H1 (cell line): ENCODE measurements at regions not wholly inside any gene's neighbourhood (a gene's known extent, or its start where the extent isn't known, plus 50 kb on each side); places are given as distances from the start of the nearest gene placed in this dataset.
A peak's percentile ranks its signal among the peaks of the same experiment; 100 is the strongest.

Experiments used
- CTCF ChIA-PET: fragments of 300-600 bp; sonication (Branson Sonifier 250); formaldehyde crosslinking; loops from one replicate; lab custom pipeline; 2021; ENCODE audit not compliant: partially characterized antibody; lab: Charles Lee
- POLR2A ChIA-PET: fragments of 300-600 bp; sonication (Branson Sonifier 250); formaldehyde crosslinking; loops from one replicate; lab custom pipeline; 2021; ENCODE audit warnings: inconsistent platforms; ENCODE audit not compliant: partially characterized antibody; lab: Charles Lee
- DNase-seq, 2 experiments: peaks; one replicate each; pipeline versions ENCODE4 v3.0.0 to v3.0.0-alpha.2; 2010 to 2022; ENCODE audit warnings: low spot score in 2 of 2, low read depth in 1 of 2, mixed read lengths in 1 of 2
- FAIRE-seq: peaks from 2 replicates; lab custom pipeline; 2011; peaks lifted over from hg19 to GRCh38; lab: Jason Lieb, UNC
- H2AFZ ChIP-seq: 2 replicates; pipeline ENCODE4 v1.8.1; 2012; ENCODE audit warnings: low read length, inconsistent platforms
- H2AK5ac ChIP-seq: 2 replicates; pipeline ENCODE4 v1.6.1; 2013; ENCODE audit warnings: low read depth, low read length
- H2BK120ac ChIP-seq: replicated peaks from 2 replicates; pipeline ENCODE3; 2013; ENCODE audit warnings: low read depth, low read length, inconsistent platforms
- H2BK12ac ChIP-seq: 2 replicates; pipeline ENCODE4 v1.6.1; 2013; ENCODE audit warnings: low read depth, low read length
- H2BK15ac ChIP-seq: 2 replicates; pipeline ENCODE4 v1.6.1; 2013; ENCODE audit warnings: low read length
- H2BK20ac ChIP-seq: 2 replicates; pipeline ENCODE4 v1.6.1; 2013; ENCODE audit warnings: low read length
- H2BK5ac ChIP-seq: 2 replicates; pipeline ENCODE4 v1.6.1; 2013; ENCODE audit warnings: low read depth, low read length
- H3K14ac ChIP-seq: 2 replicates; pipeline ENCODE4 v1.6.1; 2013; ENCODE audit warnings: inconsistent platforms; ENCODE audit not compliant: insufficient read length
- H3K18ac ChIP-seq: 2 replicates; pipeline ENCODE4 v1.6.1; 2013; ENCODE audit warnings: low read length; ENCODE audit errors: extremely low read depth
- H3K23ac ChIP-seq: 2 replicates; pipeline ENCODE4 v1.6.1; 2013; ENCODE audit warnings: inconsistent platforms; ENCODE audit not compliant: insufficient read length
- H3K23me2 ChIP-seq: 2 replicates; pipeline ENCODE4 v1.6.1; 2013; ENCODE audit warnings: low read depth, low read length
- H3K27ac ChIP-seq: 2 replicates; pipeline ENCODE4 v1.6.1; 2011; ENCODE audit warnings: low read depth, low read length, inconsistent platforms
- H3K27me3 ChIP-seq, 4 experiments: replicated peaks in 1 of 4; 1 replicate in 1 of 4; 2 replicates in 3 of 4; pipeline versions ENCODE4 v1.6.1 to v1.8.1; 2011 to 2013; ENCODE audit warnings: low read length in 3 of 4, mild to moderate bottlenecking in 3 of 4, inconsistent platforms in 2 of 4, mixed read lengths in 2 of 4, moderate library complexity in 1 of 4; ENCODE audit not compliant: control insufficient read depth in 3 of 4, insufficient read depth in 3 of 4; ENCODE audit errors: extremely low read depth in 1 of 4
- H3K36me3 ChIP-seq, 4 experiments: 2 replicates each; pipeline versions ENCODE4 v1.6.1 to v1.8.1; 2011 to 2013; ENCODE audit warnings: mild to moderate bottlenecking in 4 of 4, low read length in 3 of 4, moderate library complexity in 2 of 4, control low read depth in 1 of 4, inconsistent platforms in 1 of 4; ENCODE audit not compliant: insufficient read depth in 4 of 4, control insufficient read depth in 2 of 4
- H3K4ac ChIP-seq: replicated peaks from 2 replicates; pipeline ENCODE3; 2013; ENCODE audit warnings: low read length, low read depth, mixed read lengths, inconsistent platforms; ENCODE audit not compliant: insufficient read length
- H3K4me1 ChIP-seq, 4 experiments: replicated peaks in 1 of 4; 1 replicate in 1 of 4; 2 replicates in 3 of 4; pipeline versions ENCODE4 v1.6.1 to v1.8.1; 2011 to 2013; ENCODE audit warnings: low read length in 3 of 4, inconsistent platforms in 2 of 4, mixed read lengths in 1 of 4; ENCODE audit not compliant: insufficient read depth in 4 of 4, control insufficient read depth in 3 of 4
- H3K4me2 ChIP-seq, 2 experiments: 2 replicates each; pipeline versions ENCODE4 v1.6.1 to v1.8.1; 2011 to 2013; ENCODE audit warnings: low read depth in 2 of 2, low read length in 2 of 2, control low read depth in 1 of 2, inconsistent platforms in 1 of 2, mild to moderate bottlenecking in 1 of 2; ENCODE audit not compliant: insufficient read depth in 1 of 2
- H3K4me3 ChIP-seq, 4 experiments: fragments of 200-600, 300-600 bp in 1 of 4; sonication (generic), shearing (Covaris generic), sonication (Bioruptor Twin) in 1 of 4; 2 replicates each; pipeline versions ENCODE4 v1.5.1 to v1.8.1; 2011 to 2016; ENCODE audit warnings: low read length in 4 of 4, low read depth in 3 of 4, control low read depth in 2 of 4, inconsistent platforms in 2 of 4, mild to moderate bottlenecking in 2 of 4, mixed read lengths in 1 of 4, moderate library complexity in 1 of 4; ENCODE audit not compliant: insufficient read depth in 2 of 4; ENCODE audit errors: extremely low read depth in 1 of 4
- H3K56ac ChIP-seq: replicated peaks from 2 replicates; pipeline ENCODE3; 2013; ENCODE audit warnings: low read depth, mild to moderate bottlenecking, mixed read lengths, low read length, inconsistent platforms; ENCODE audit not compliant: insufficient read length
- H3K79me1 ChIP-seq: 2 replicates; pipeline ENCODE4 v1.6.1; 2013; ENCODE audit warnings: low read depth, low read length, control low read depth
- H3K79me2 ChIP-seq, 2 experiments: 2 replicates each; pipeline versions ENCODE4 v1.6.1 to v1.8.1; 2012 to 2013; ENCODE audit warnings: low read length in 2 of 2, mild to moderate bottlenecking in 2 of 2, inconsistent platforms in 1 of 2; ENCODE audit not compliant: insufficient read depth in 2 of 2, control insufficient read depth in 1 of 2
- H3K9ac ChIP-seq, 4 experiments: replicated peaks in 1 of 4; 1 replicate in 1 of 4; 2 replicates in 3 of 4; pipeline versions ENCODE4 v1.6.1 to v1.8.1; 2011 to 2013; ENCODE audit warnings: low read depth in 3 of 4, low read length in 3 of 4, control low read depth in 2 of 4, mild to moderate bottlenecking in 2 of 4, moderate library complexity in 2 of 4, inconsistent platforms in 1 of 4; ENCODE audit errors: extremely low read depth in 1 of 4
- H3K9me3 ChIP-seq, 2 experiments: 2 replicates each; pipeline versions ENCODE4 v1.6.1 to v1.8.1; 2012 to 2013; ENCODE audit warnings: mild to moderate bottlenecking in 2 of 2, moderate library complexity in 2 of 2, control low read depth in 1 of 2, inconsistent platforms in 1 of 2, low read depth in 1 of 2, low read length in 1 of 2, mixed read lengths in 1 of 2; ENCODE audit not compliant: insufficient read depth in 2 of 2
- H4K20me1 ChIP-seq, 2 experiments: replicated peaks in 1 of 2; 2 replicates each; pipeline versions ENCODE3 to v1.8.1; 2011 to 2013; ENCODE audit warnings: inconsistent platforms in 2 of 2, low read length in 2 of 2, mild to moderate bottlenecking in 1 of 2; ENCODE audit not compliant: insufficient read depth in 2 of 2, control insufficient read depth in 1 of 2
- H4K5ac ChIP-seq: 2 replicates; pipeline ENCODE4 v1.6.1; 2013; ENCODE audit warnings: low read length, low read depth, mixed read lengths, inconsistent platforms; ENCODE audit not compliant: insufficient read length
- H4K8ac ChIP-seq: 2 replicates; pipeline ENCODE4 v1.8.0; 2013; ENCODE audit warnings: mild to moderate bottlenecking, moderate library complexity, low read length, inconsistent platforms; ENCODE audit not compliant: insufficient read depth; ENCODE audit errors: extremely low read depth
- H4K91ac ChIP-seq: replicated peaks from 2 replicates; pipeline ENCODE3; 2013; ENCODE audit warnings: low read length, mixed read lengths, inconsistent platforms; ENCODE audit not compliant: insufficient read length
- BCL11A ChIP-seq, 2 experiments: IDR thresholded peaks; one replicate each; pipeline ENCODE4 v1.6.1; 2011; ENCODE audit warnings: low read depth in 2 of 2, low read length in 2 of 2, mild to moderate bottlenecking in 2 of 2
- BRCA1 ChIP-seq: IDR thresholded peaks from 2 replicates; pipeline ENCODE4 v1.6.1; 2012; ENCODE audit warnings: low read depth, low read length, improper control_type of control experiment
- CREB1 ChIP-seq: IDR thresholded peaks from 2 replicates; pipeline ENCODE4 v1.6.1; 2012; ENCODE audit warnings: inconsistent platforms
- EP300 ChIP-seq, 2 experiments: IDR thresholded peaks; 1 replicate in 1 of 2; 2 replicates in 1 of 2; pipeline ENCODE4 v1.6.1; 2011 to 2012; ENCODE audit warnings: low read depth in 2 of 2, low read length in 2 of 2, mild to moderate bottlenecking in 2 of 2, borderline replicate concordance in 1 of 2, inconsistent platforms in 1 of 2, moderate library complexity in 1 of 2
- EZH2 ChIP-seq: fragments of 200-600 bp; sonication (generic); IDR thresholded peaks from 2 replicates; pipeline ENCODE4 v1.7.1; 2012; ENCODE audit warnings: low read depth, mild to moderate bottlenecking, moderate library complexity, low read length, inconsistent platforms; ENCODE audit not compliant: severe bottlenecking
- FOSL1 ChIP-seq: IDR thresholded peaks from 2 replicates; pipeline ENCODE4 v1.6.1; 2011; ENCODE audit warnings: mild to moderate bottlenecking, low read depth, low read length, moderate library complexity; ENCODE audit not compliant: insufficient read depth
- JUND ChIP-seq: IDR thresholded peaks from 2 replicates; pipeline ENCODE4 v1.6.1; 2011; ENCODE audit warnings: mild to moderate bottlenecking, improper control_type of control experiment, low read length
- KDM5A ChIP-seq: fragments of 200-600 bp; IDR thresholded peaks from 2 replicates; pipeline ENCODE4 v1.7.1; 2012; ENCODE audit warnings: mild to moderate bottlenecking, low read length, inconsistent platforms, mixed read lengths
- POU5F1 ChIP-seq: IDR thresholded peaks from 2 replicates; pipeline ENCODE4 v1.6.1; 2011; ENCODE audit warnings: low read depth, mild to moderate bottlenecking, low read length, moderate library complexity
- RBBP5 ChIP-seq: IDR thresholded peaks from 2 replicates; pipeline ENCODE4 v1.7.1; 2012; ENCODE audit warnings: low read depth, mild to moderate bottlenecking, inconsistent platforms, low read length, moderate library complexity, borderline replicate concordance
- SIN3A ChIP-seq, 2 experiments: IDR thresholded peaks in 1 of 2; conservative IDR thresholded peaks in 1 of 2; 2 replicates each; pipeline ENCODE4 v1.6.1; 2011 to 2012; ENCODE audit warnings: low read length in 2 of 2, improper control_type of control experiment in 1 of 2, low read depth in 1 of 2, mild to moderate bottlenecking in 1 of 2
- SP1 ChIP-seq: IDR thresholded peaks from 2 replicates; pipeline ENCODE4 v1.6.1; 2011; ENCODE audit warnings: low read depth, low read length
- SRF ChIP-seq: IDR thresholded peaks from 2 replicates; pipeline ENCODE4 v1.6.1; 2011; ENCODE audit warnings: mild to moderate bottlenecking, low read depth, low read length, moderate library complexity
- TEAD4 ChIP-seq: IDR thresholded peaks from 2 replicates; pipeline ENCODE4 v1.6.1; 2012; ENCODE audit warnings: low read depth, low read length, inconsistent platforms, mixed read lengths
- WGBS, 2 experiments: shearing (Covaris generic) in 1 of 2; methylation state at CpG; one replicate each; pipeline versions ENCODE4 v1.1.6 to v1.1.7; 2013 to 2015; ENCODE audit warnings: low lambda C conversion rate in 2 of 2, mixed read lengths in 2 of 2, inconsistent platforms in 1 of 2, low coverage in 1 of 2, missing lambda C conversion rate in 1 of 2; ENCODE audit not compliant: insufficient replicate concordance in 2 of 2, insufficient coverage in 1 of 2, insufficient read length in 1 of 2; ENCODE audit errors: extremely low coverage in 1 of 2, missing lambda C conversion rate in 1 of 2; 5-methylcytosine and 5-hydroxymethylcytosine counted together

DNA sequence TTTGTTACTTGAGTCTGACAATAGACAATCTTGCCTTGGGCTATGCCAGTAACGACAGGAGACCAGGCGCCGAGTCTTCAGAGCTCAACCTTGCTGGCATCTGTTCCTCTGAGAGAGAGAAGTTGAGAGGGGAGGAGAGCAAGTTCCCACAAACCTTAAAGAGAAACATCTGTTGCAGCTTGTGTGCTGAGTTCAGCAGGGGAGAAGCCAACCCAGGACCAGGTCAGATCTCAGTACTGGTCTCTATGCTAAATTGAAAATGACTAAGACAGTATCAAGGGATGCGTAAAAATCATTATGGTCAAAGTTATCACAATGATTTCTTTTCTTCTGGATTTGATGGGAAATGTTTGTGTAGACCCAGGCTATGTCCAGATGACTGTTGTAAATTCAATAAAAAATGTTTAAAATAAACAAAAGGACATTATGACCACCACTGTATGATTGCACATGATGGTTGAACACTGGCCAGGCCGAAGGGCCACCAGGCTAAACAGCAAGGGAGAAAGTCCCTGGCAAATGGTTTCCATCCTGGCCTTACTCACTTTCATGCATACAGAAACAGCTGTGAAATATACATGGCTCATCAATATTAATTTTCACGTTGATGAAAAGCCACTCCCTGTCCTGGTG is 100.3 kb upstream of the PMAIP1 start:
- H3K56ac ChIP-seq = no peak overlapping the region
- H2AK5ac ChIP-seq = peak overlapping the region; percentile 39; the same call in 1 of the 2 replicates
- H4K20me1 ChIP-seq = no peaks in the 10 kb centered on the region
- no peak overlapping the region for H4K5ac ChIP-seq
- POLR2A ChIA-PET = no interaction called here
- H4K91ac ChIP-seq = no peak overlapping the region
- no peaks in the 10 kb centered on the region for H3K27me3 ChIP-seq
- H3K79me1 ChIP-seq = no peaks in the 10 kb centered on the region
- DNase-seq (no peak), FAIRE-seq (no peak)
- no peak overlapping the region for H3K4me3 ChIP-seq
- no peak overlapping the region for H3K4me2 ChIP-seq
- H2BK120ac ChIP-seq = no peak overlapping the region
- no peaks in the 10 kb centered on the region for H3K79me2 ChIP-seq
- no peaks in the 10 kb centered on the region for H3K4me1 ChIP-seq
- H3K18ac ChIP-seq = no peak overlapping the region
- CTCF ChIA-PET = interaction anchor here (0.7 to 1.9 kb wide), 3 partner anchors 11 to 103 kb away, joined by 3 to 5 read pairs (median 4); partner anchors contain the start of gene CCBE1
- H3K23me2 ChIP-seq = no peaks in the 10 kb centered on the region
- 93% methylated on average over 6 of the region's 6 CpGs; no CpG with 5 or more reads in 1 of the 2 experiments for WGBS, 2 experiments
- no peaks in the 10 kb centered on the region for H3K9me3 ChIP-seq
- no peak overlapping the region for H3K27ac ChIP-seq
- H2BK15ac ChIP-seq = no peak overlapping the region
- no peak overlapping the region for H2AFZ ChIP-seq
- no peaks in the 10 kb centered on the region for H3K36me3 ChIP-seq
- H3K23ac ChIP-seq = no peak overlapping the region
- no peak overlapping the region for H3K9ac ChIP-seq
- no peak overlapping the region for H2BK12ac ChIP-seq
- no peak overlapping the region for H4K8ac ChIP-seq
- no peak overlapping the region for H3K4ac ChIP-seq
- no peak overlapping the region for H3K14ac ChIP-seq
- H2BK20ac ChIP-seq = no peak overlapping the region
- no peak overlapping the region for H2BK5ac ChIP-seq
- TF ChIP-seq FOSL1 = no peak
- TF ChIP-seq KDM5A = no peak
- TF ChIP-seq CREB1 = no peak
- no peak for TF ChIP-seq SP1
- TF ChIP-seq BRCA1 = no peak
- no peak for TF ChIP-seq EZH2
- TF ChIP-seq JUND = no peak
- no peak for TF ChIP-seq POU5F1
- TF ChIP-seq SRF = no peak
- no peak for TF ChIP-seq EP300 (IDR thresholded peaks at IDR 0.05; ENCODE audit: borderline replicate concordance in 1 of 2, low read depth in 2 of 2, low read length in 2 of 2)
- TF ChIP-seq TEAD4 = no peak
- TF ChIP-seq BCL11A (IDR thresholded peaks at IDR 0.05; ENCODE audit: low read depth in 2 of 2, low read length in 2 of 2) = no peak
- TF ChIP-seq SIN3A (conservative IDR thresholded peaks at IDR 0.05 in 1 of 2, IDR thresholded peaks at IDR 0.05 in 1 of 2; ENCODE audit: low read depth in 1 of 2, low read length in 2 of 2) = no peak
- TF ChIP-seq RBBP5 = no peak
